Skin of body (tissue), 1 donor: ENCODE measurements at regions not wholly inside any gene's neighbourhood (a gene's known extent, or its start where the extent isn't known, plus 50 kb on each side); places are given as distances from the start of the nearest gene placed in this dataset.
A peak's percentile ranks its signal among the peaks of the same experiment; 100 is the strongest.

ENCODE experiments used
- DNase-seq: peaks from one replicate; lab custom pipeline; 2025; lab: John Stamatoyannopoulos, UW

DNA sequence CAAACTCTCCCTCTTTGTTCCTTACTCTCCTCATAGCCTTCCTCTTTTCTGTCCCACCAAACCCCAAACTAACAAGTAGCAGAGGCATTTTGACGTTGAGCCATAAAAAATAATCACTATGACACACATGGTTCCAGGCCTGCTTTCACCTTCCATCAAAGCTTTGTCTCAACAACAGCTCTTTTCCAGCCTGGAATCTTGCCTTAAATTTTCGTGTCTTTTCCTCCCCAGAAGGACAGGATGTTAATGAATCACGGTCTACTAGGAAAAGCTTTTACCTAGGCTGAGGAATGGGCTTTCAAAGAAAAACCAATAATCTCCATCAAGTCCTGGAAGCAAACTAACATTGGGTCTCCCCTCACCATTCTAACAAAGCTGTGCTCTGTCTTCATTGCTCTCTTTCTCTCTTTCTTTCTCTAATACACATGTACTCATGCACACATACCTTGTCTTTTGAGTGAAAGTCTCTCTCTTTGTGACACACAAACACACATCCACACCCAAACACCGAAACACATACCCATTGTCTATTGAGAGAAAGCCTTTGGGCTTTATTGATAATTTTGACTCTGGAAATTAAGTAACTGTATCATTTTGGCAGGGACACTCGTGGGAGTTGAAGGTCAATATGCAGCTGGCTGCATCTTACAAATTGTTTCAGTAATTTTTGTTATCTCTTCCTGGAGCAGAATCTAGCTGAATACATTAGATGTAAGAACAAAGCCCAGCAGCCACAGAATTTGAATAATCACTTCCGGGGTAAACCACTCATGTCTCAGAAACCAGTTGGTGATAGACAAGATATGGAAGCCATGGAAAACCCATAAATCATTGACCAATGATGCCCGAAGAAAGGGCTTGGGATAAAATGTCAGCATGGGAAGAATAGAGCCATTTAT is 107.4 kb upstream of the SLC4A7 start:
- DNase-seq: no peak

DNA sequence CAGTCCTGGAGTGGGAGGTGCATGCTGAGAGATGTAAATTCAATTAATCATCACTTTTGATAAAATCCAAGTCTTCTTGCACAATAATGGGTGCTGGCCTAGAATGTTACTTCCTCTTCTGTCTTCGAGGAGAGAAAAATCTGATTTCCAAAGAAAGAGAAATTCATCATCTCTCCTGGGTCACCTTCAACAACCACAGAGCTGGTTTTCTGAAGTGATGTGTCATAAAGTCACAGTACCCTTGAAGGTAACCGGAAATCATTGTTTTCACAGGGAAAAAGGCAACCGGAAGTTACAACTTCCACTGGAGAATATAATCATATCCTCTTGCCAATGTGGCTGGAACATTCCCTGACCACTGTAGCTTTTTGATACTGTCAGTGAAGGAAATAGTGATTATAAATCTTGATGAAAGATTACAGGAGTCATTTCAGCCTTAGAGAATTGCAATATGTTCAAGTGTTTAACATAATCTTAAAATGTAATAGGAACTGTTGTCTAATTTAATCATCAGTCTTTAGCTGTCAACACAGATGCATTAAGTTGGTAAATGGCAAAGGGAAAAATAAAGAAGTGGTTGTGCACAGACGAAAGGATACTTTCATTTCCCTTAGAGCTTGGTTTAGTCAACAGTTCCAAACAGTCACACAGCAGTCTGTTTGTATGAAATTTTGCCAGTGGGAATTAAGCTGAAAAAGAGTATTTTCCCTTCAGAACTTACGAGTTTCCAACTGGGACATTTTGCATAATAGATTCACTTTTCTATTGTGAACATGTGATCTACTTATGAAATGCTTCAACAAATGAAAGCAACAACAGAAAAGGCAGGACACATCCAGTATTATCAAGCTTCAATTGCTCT is 106.5 kb upstream of the SLC4A7 start:
- peak; percentile 32 for DNase-seq

DNA sequence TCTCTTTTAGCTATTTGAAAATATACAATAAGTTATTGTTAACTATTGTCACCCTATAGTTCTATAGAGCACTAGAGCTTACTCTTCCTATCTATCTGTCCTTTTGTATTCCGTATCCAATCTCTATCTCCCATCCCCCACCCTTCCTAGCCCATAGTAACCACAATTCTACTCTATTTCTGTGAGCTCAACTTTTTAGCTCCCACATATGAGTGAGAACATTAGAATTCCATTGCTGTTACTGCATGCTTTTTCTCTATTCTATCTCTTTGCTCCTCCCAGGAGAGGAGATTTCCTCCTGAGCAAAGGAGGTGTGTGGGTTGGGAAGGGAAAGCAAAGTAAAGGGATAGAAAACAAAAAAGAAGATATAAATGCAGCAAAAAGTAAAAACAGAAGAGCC is 105.6 kb upstream of the SLC4A7 start:
- DNase-seq: no peak

DNA sequence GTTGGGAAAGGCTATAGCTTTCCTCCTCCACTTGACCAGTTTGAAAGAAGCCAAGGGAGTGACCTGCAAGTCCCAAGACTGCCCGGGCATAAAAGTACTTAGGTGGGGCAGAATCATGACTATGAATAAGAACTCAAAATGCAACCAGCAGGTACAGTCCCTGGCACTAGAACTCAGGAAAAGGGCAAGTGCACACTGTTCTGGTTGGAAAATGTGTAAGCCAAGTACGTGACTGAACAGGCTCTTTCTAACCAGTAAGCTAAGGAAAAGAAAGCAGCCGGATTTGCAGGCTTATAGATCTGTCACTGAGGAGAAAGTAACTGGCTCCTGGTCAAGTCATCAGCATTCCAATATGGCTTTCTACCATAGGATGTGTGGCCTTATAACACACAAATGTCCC is 101.2 kb upstream of the SLC4A7 start:
- no peak for DNase-seq

DNA sequence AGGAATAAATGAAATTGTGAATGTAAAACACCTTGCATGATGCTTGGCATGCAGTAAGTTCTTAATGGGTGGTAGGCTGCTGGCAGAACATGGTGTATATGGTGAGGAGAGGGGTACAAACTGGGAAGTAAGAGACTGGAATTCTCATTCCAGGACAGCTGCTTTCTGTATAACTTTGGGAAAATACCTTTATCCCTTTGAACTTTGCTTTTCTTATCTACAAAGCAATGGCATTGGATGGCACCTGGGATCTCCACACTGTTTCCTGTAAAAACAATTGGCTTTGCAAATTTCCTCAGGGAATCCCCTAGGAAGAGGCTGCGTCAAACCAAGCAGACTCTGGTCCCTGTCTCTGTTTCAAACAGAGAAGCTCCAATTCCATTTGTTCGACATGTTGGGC is 100.7 kb upstream of the SLC4A7 start:
- no peak for DNase-seq

DNA sequence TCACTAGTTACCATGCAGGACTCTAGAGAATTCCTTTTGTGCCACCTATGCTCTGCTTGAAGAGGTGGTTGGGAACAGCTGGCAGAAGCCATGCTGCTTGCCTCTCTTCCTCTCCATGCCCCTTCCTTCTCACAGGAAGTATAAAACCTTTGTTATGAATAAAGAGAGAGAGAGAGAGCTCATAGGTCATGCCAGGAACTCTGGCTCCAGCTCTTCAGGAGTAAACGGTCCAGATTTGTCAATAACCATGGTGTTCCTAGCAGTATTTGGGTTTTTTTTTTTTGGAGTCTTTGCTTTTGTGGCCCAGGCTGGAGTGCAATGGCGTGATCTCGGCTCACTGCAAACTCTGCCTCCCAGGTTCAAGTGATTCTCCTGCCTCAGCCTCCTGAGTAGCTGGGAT is 97.7 kb upstream of the SLC4A7 start:
- DNase-seq: no peak

DNA sequence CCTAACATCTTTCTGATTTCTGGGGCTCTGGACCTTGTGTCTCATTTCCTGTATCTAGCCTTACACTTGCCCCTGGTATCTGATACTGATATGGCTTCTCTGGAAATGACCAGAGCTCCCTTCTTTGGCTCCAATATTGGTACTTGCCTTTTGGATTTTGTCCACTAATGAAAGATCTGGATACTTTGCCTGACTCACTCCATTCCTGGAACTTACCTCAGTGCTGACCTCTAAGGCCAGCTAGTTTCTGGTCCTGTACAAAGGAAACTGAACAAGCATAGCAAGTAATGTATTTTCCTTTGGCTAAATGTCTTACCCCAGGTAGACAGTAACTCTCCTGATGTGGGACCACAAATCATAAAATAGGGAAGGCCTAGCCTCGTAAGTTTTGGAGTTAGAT is 93.8 kb upstream of the SLC4A7 start:
- no peak for DNase-seq

DNA sequence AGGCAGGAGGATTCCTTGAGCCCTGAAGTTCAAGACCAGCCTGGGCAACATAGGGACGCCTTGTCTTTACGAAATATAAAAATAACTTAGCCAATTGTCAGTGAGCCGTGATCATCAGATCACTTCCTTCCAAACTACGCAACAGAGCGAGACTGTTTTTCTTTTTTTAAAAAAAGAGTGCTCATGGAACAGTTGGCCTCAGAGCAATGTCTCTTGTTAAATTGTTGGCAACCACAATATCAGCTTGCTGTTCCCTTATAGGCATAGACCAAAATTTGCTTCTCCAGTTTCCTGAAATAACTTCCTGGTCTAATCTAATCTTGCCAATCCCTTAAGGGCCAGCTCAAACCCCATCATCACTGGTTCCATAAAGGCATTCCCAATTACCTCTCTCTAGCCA is 93.3 kb upstream of the SLC4A7 start:
- DNase-seq: no peak

DNA sequence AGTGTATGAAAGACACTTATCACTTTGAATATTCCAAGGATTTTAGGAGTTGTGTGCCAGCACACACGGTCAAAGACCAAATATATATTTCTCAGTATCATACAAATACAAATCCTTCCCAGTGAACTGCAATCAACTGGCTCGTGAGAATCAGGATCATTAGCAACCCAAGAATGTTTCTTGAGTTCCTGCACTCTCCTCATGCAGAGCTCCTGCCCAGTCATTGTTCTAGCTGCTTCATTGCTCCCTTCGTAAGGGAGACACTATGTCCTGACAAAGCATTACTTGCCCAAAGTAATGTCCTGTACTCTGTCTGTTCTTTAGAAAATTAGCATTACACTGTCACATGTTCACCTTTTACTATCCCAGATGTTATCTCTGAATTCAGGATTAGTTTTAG is 92.0 kb upstream of the SLC4A7 start:
- no peak for DNase-seq

DNA sequence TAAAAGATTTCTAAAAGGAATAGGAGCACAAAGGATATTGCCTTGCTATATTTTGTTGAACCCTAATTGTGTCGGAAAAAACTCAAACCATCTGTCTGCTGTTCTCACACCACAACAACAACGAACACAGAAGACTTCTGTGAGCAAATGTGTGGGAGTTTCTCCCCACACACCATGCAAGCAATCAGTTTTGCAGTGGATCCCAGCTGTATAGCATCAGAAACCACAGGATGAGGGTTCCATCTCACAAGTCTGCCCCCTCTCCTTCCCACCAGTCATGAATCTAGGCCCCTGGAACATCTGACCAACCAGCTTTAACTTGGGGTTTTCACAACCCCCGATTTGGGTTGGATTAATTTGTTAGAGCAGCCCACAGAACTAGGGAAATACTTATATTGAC is 91.3 kb upstream of the SLC4A7 start:
- no peak for DNase-seq

DNA sequence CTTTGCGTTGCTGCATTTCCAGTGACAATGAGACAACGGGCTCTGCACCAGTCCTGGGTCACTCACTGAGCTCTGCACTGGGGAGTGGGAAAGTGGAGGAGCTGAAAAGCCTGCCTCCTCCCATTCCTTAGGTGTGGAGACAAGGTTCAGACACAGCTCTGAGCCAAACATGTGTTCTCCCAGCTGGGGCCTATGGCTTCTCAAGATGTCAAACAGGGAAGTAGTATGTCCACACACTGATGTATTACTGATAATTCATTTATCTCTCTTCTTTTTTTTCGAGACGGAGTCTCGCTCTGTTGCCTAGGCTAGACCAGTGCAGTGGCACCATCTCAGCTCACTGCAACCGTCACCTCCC is 90.2 kb upstream of the SLC4A7 start:
- no peak for DNase-seq

DNA sequence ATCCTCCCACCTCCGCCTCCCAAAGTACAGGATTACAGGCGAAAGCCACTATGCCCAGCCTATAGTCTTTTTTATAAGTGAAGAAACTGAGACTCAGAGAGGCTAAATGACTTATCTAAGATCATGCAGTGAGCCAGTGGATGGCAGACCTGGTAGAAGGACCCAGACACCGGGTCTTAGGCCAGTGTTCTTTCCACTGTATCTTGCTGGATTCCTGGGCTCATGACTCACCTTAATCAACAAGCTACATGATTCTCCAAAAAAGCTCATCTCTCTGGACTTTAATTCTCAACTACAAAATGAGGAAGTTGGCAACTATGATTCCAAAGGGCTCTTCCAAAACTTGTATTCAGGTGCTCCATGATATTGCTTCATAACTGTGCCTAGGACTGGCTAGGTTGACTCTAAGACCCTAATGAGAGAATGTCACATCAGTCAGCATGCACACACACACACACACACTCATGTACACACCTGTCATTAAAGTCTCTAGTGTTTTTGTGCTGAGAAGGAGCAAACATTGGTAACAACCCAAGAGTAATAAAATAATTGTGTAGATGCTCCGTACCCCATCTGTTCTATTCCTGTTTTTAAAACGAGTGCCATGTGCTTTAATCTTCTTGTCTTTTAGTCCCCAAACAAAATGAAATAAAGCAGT is 89.7 kb upstream of the SLC4A7 start:
- no peak for DNase-seq

DNA sequence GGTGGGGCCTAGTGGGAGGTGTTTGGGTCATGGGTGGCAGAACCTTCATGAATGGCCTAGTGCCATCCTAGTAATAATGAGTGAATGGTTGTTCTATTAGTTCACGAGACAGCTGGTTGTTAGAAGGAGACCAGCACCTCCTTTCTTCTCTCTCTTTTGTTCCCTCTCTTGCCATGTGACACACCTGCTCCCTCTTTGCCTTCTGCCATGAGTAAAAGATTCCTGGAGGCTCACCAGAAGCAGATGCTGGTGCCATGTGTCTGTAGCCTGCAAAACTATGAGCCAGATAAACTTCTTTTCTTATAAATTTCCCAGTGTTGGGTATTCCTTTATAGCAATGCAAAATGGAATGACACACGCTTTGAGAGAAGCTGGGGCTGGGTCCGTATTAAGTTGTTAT is 89.0 kb upstream of the SLC4A7 start:
- no peak for DNase-seq

DNA sequence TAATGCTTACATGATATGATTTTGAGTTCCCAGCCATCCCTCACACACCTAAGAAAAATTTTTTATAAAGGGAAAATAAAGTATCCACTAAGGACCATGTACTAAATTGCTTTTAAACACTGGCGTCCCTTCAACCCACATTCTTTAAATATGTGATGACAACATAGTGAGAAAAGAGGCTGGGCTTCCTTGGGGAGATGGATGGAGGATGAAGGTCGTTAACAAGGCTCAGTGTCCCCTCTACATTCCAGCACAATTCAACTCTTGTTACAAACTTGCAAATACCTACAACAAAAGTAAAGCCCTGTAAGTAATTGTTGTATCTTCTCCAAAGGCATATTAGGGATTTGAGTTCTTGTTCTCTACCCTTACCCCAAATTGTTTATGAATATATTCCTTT is 87.2 kb upstream of the SLC4A7 start:
- DNase-seq: no peak

DNA sequence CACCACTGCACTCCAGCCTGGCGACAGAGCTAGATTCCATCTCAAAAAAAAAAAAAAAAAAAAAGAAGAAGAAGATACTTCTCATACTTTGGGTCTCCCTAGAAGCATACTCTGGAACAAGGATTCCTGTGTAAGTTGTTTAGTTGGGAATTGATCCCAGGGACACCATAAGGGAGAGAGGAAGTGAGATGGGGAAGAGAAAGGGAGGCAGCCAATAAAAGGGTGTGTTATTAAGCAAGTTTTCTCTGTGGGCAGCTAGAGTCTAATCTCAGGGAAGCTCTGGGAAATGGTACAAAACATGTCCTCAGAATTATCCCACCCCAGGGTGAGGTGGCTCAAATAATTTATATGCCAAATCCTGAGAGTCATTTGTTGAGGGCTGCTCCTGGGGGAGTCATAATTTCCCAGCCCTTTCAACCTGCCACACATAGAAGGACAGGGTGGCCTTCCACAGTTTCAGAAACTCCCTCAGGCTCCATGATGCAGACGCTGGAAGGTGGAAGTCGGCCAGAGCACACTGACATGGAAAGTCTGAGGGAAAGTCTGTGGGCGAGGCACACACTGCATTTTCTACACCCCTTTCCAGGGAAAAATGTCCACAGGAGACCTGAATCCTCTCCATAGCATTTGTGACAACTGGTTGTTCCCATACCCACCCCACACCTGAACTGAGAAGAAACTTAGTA is 86.4 kb upstream of the SLC4A7 start:
- DNase-seq: no peak

DNA sequence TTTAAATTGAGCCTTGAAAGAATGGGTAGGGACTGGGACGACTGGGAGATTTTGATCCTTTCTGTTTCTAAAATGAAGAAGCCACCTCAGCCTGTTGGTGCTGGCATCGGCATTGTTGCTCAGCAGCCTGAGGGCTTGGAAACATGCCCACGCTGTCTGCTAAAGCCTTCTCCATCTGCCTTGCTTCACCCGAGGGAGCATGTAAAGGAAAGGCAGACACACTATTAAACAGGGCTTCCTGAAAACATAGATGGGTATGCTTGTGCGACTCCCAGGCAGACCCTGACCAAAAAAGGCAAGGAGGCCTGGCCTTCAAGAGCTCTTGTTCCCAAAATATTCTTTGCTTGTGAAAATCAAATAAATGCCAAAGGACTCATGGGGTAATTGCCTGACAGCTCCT is 84.2 kb upstream of the SLC4A7 start:
- peak; percentile 6 for DNase-seq

DNA sequence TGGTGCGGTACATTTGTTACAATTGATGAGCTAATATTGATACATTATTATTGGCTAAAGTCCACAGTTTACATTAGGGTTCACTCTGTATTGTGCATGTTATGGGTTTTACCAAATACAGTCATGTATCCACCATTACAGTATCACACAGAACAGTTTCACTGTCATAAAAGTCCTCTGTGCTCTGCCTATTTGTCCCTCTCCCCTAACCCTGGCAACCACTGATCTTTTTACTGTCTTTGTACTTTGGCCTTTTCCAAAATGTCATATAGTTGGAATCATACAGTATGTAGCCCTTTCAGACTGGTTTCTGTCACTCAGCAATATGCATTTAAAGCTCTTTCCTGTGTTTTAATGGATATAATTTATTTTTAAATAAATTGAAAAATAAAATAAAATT is 83.1 kb upstream of the SLC4A7 start:
- DNase-seq: no peak

DNA sequence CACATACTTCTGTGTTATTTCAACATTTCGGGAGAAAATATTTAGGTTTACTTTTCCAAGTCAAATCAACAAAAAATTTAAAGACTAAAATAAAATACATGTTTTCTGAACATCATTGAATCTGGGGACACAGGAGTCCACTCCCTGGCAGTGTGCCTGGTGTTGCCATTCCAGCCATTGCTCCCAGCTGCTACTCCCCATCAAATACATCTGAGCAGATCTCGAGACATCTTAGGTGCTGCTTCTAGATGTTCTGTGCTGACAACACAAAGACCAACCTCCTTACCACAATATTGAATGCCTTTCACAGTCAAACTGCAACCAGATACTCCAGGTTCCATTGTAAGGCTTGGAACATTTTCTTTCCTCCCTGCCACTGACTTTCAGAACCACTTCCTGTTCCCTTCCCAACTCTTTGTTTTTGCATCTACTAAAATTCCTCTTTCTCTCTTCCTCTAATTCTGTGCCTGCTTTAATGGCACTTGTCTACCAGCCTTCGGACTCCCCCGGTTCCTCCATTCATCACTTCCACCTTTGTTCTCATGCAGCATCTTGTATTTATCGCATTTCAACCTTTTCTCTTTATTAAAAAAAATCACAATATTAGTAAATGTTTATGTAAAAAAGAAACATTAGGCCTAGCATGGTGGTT is 81.1 kb upstream of the SLC4A7 start:
- no peak for DNase-seq

DNA sequence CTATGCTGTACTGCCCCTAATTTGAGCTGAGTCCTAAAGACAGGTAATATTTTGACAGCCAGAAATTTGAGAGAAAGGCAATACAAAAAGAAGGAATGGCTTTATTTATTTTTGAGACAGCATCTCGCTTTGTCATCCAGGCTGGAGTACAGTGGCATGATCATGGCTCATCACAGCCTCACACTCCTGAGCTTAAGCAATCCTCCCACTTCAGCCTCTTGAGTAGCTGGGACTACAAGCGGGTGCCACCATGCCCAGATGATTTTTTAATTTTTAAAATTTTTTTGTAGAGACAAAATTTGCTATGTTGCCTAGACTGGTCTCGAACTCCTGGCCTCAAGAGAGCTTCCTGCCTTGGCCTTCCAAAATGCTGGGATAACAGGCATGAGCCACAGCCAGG is 77.4 kb upstream of the SLC4A7 start:
- DNase-seq: no peak

DNA sequence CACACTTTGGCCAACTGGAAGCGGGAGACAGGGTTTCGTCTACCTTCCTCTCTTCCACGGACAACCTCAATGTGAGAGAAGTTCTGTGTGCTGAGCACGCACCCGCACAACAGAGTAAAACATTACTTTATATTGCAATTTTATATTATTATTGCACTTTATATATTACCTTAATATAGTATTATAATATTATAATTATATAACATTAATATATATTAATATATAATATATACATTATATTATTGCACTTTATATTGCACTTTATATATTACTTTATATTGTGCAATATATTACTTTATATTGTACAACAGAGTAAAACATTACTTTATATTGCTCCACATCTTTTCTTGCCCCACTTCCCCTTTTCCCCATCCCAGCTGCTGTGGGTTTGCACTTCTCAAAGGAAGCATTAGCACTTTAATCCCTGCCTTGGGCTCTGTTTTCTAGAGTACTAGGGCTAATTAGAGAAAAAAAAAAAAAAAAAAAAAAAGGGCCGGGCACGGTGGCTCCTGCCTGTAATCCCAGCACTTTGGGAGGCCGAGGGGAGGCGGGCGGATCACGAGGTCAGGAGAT is 76.4 kb upstream of the SLC4A7 start:
- DNase-seq: no peak

DNA sequence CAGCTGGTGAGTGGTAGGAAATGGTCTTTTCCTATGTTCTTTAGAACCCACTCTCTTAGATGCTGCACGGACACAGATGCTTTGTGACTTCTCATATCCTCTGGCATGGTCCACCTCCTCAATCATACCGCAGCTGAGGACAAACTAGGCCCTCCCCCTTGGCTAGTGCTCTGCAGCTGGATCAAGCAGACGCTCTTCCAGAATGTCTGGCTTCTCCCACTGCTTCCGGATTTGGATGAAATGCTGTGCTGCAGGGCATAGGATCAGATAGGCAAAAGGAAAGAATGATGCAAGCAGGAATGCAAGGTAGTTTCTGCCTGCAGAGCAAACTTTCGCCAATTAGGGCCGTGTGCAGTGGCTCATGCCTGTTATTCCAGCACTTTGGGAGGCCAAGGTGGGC is 75.7 kb upstream of the SLC4A7 start:
- DNase-seq: peak; percentile 54
